Fibroblast of lung (primary cell): ENCODE measurements at regions not wholly inside any gene's neighbourhood (a gene's known extent, or its start where the extent isn't known, plus 50 kb on each side); places are given as distances from the start of the nearest gene placed in this dataset.

Experiments used
- DNase-seq, 2 donors: peaks; one replicate each; pipeline versions ENCODE4 v3.0.0 to v3.0.0-alpha.2; 2010; ENCODE audit warnings: low read depth in 2 of 2
- H2AFZ ChIP-seq: 2 replicates; pipeline ENCODE4 v1.5.1; 2012; ENCODE audit warnings: low read length, control low read depth, inconsistent platforms
- H3K27ac ChIP-seq: 2 replicates; pipeline ENCODE4 v1.5.1; 2011; ENCODE audit warnings: low read length, control low read depth; ENCODE audit not compliant: insufficient read depth
- H3K27me3 ChIP-seq: 2 replicates; pipeline ENCODE4 v1.5.1; 2011; ENCODE audit warnings: mild to moderate bottlenecking, low read length; ENCODE audit not compliant: control insufficient read depth, insufficient read depth
- H3K36me3 ChIP-seq: 2 replicates; pipeline ENCODE4 v1.5.1; 2011; ENCODE audit warnings: low read length; ENCODE audit not compliant: control insufficient read depth, insufficient read depth
- H3K4me1 ChIP-seq: 2 replicates; pipeline ENCODE4 v1.5.1; 2011; ENCODE audit warnings: low read length; ENCODE audit not compliant: control insufficient read depth, insufficient read depth; ENCODE audit errors: extremely low read depth
- H3K4me2 ChIP-seq: 2 replicates; pipeline ENCODE4 v1.5.1; 2011; ENCODE audit warnings: low read length, control low read depth; ENCODE audit not compliant: insufficient read depth; ENCODE audit errors: extremely low read depth
- H3K4me3 ChIP-seq, 4 experiments: fragments of 200-600 bp in 1 of 4; sonication (generic) in 1 of 4; replicated peaks in 1 of 4; 2 replicates each; pipeline ENCODE4 v1.5.1; 2011 to 2016; ENCODE audit warnings: low read length in 4 of 4, low read depth in 3 of 4, mild to moderate bottlenecking in 3 of 4, control low read depth in 2 of 4, inconsistent platforms in 1 of 4, mixed read lengths in 1 of 4; ENCODE audit not compliant: insufficient read depth in 1 of 4; ENCODE audit errors: control extremely low read depth in 1 of 4
- H3K79me2 ChIP-seq: 2 replicates; pipeline ENCODE4 v1.5.1; 2012; ENCODE audit warnings: mild to moderate bottlenecking, low read length, inconsistent platforms; ENCODE audit not compliant: control insufficient read depth, insufficient read depth
- H3K9ac ChIP-seq: 2 replicates; pipeline ENCODE4 v1.5.1; 2011; ENCODE audit warnings: mild to moderate bottlenecking, low read length, control low read depth; ENCODE audit not compliant: insufficient read depth
- H3K9me3 ChIP-seq: 2 replicates; pipeline ENCODE4 v1.5.1; 2012; ENCODE audit warnings: low read depth, low read length; ENCODE audit not compliant: control insufficient read depth, insufficient read depth
- H4K20me1 ChIP-seq: 2 replicates; pipeline ENCODE4 v1.5.1; 2011; ENCODE audit warnings: low read length; ENCODE audit not compliant: control insufficient read depth, insufficient read depth; ENCODE audit errors: extremely low read depth
- EZH2 ChIP-seq: IDR thresholded peaks from 2 replicates; pipeline ENCODE4 v1.5.1; 2012; ENCODE audit warnings: low read length, control low read depth, mild to moderate bottlenecking; ENCODE audit errors: missing control alignments
- TF ChIP-seq, protein P1 (sequence below), 2 donors: IDR thresholded peaks in 1 of 2; conservative IDR thresholded peaks in 1 of 2; 1 replicate in 1 of 2; 2 replicates in 1 of 2; pipeline ENCODE4 v1.5.1; 2011 to 2012; ENCODE audit warnings: low read length in 2 of 2, control low read depth in 1 of 2, inconsistent platforms in 1 of 2, low read depth in 1 of 2, mild to moderate bottlenecking in 1 of 2

DNA sequence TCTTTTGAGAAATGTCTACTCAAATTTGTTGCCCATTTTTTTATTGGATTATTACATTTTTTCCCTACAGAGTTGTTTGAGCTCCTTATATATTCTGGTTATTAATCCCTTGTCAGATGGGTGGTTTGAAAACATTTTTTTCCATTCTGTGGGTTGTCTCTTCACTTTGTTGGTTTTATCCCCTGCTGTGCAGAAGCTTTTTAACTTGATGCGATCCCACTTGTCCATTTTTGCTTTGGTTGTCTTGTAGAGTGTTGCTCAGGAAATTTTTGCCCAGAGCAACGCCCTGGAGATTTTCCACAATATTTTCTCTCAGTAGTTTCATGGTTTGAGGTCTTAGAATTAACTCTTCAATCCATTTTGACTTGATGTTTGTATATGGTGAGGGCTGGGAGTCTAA is 592.8 kb upstream of the GOT2 start:
- H3K27me3 ChIP-seq, result no peaks in the 10 kb centered on the region
- no peaks in the 10 kb centered on the region for H3K4me1 ChIP-seq
- no peaks in the 10 kb centered on the region for H3K9me3 ChIP-seq
- no peak overlapping the region for H3K4me3 ChIP-seq
- H3K9ac ChIP-seq, result no peak overlapping the region
- H4K20me1 ChIP-seq, result no peaks in the 10 kb centered on the region
- no peak overlapping the region for H3K4me2 ChIP-seq
- H3K79me2 ChIP-seq, result no peaks in the 10 kb centered on the region
- H2AFZ ChIP-seq, result no peak overlapping the region
- H3K36me3 ChIP-seq, result no peaks in the 10 kb centered on the region
- no peak for TF ChIP-seq EZH2
- TF ChIP-seq, protein P1, sequence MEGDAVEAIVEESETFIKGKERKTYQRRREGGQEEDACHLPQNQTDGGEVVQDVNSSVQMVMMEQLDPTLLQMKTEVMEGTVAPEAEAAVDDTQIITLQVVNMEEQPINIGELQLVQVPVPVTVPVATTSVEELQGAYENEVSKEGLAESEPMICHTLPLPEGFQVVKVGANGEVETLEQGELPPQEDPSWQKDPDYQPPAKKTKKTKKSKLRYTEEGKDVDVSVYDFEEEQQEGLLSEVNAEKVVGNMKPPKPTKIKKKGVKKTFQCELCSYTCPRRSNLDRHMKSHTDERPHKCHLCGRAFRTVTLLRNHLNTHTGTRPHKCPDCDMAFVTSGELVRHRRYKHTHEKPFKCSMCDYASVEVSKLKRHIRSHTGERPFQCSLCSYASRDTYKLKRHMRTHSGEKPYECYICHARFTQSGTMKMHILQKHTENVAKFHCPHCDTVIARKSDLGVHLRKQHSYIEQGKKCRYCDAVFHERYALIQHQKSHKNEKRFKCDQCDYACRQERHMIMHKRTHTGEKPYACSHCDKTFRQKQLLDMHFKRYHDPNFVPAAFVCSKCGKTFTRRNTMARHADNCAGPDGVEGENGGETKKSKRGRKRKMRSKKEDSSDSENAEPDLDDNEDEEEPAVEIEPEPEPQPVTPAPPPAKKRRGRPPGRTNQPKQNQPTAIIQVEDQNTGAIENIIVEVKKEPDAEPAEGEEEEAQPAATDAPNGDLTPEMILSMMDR (conservative IDR thresholded peaks at IDR 0.05 in 1 of 2, IDR thresholded peaks at IDR 0.05 in 1 of 2; ENCODE audit: low read depth in 1 of 2, low read length in 2 of 2), result no peak
- no peak for DNase-seq
- H3K27ac ChIP-seq, result no peak overlapping the region

DNA sequence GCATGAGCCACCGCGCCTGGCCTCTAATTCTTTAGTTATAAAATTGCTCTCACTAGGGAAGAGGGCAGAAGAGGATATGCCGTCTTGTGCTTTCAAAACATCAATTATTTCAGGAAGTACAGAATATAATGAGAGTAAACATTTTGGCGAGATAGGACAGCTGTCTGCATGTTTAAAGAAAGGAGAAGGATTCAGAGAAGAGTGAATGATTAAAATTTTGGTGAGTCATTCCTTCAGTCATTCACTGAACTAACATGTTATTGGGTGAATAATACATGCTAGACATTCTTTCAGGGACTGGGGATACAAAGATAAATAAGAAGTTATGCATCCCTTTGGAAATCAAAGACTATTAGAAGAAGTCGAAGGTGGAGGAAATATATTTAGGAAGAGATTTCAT is 590.3 kb upstream of the GOT2 start:
- Histone ChIP-seq H2AFZ (no peak overlapping the region), H3K36me3 (no peaks in the 10 kb centered on the region), H3K9me3 (no peaks in the 10 kb centered on the region), H3K4me3 (no peak overlapping the region), H4K20me1 (no peaks in the 10 kb centered on the region), H3K27me3 (no peaks in the 10 kb centered on the region), H3K79me2 (no peaks in the 10 kb centered on the region), H3K27ac (no peak overlapping the region), H3K4me1 (no peaks in the 10 kb centered on the region), H3K9ac (no peak overlapping the region), H3K4me2 (no peak overlapping the region)
- TF ChIP-seq, protein P1 (conservative IDR thresholded peaks at IDR 0.05 in 1 of 2, IDR thresholded peaks at IDR 0.05 in 1 of 2; ENCODE audit: low read depth in 1 of 2, low read length in 2 of 2), result no peak
- TF ChIP-seq EZH2, result no peak
- peak in 1 of 2 donors; percentile 57 for DNase-seq

DNA sequence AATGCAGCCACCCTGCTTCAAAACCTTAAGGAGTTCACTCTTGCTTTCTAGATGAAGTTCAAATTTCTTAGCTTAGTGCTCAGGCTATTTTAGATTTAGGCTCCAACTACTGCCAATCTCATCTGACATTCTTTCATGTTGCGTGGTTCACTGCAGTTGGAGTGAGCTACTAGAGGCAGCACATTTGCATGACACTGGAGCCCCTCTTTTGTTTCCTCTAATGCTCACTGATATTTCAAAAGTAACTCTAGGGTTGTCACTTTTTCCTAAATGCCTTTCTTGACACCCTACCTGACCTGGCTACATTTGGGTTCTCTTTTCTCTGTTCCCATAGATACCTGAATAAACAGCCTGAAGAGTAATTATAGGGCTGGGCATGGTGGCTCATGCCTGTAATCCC is 586.5 kb upstream of the GOT2 start:
- H3K9me3 ChIP-seq, result no peaks in the 10 kb centered on the region
- no peak overlapping the region for H3K27ac ChIP-seq
- H3K4me1 ChIP-seq, result no peaks in the 10 kb centered on the region
- H3K4me2 ChIP-seq, result no peak overlapping the region
- H3K36me3 ChIP-seq, result no peaks in the 10 kb centered on the region
- no peaks in the 10 kb centered on the region for H3K79me2 ChIP-seq
- H2AFZ ChIP-seq, result no peak overlapping the region
- DNase-seq, result no peak
- no peaks in the 10 kb centered on the region for H3K27me3 ChIP-seq
- no peak overlapping the region for H3K9ac ChIP-seq
- H4K20me1 ChIP-seq, result no peaks in the 10 kb centered on the region
- TF ChIP-seq, protein P1 (conservative IDR thresholded peaks at IDR 0.05 in 1 of 2, IDR thresholded peaks at IDR 0.05 in 1 of 2; ENCODE audit: low read depth in 1 of 2, low read length in 2 of 2), result no peak
- TF ChIP-seq EZH2, result no peak
- H3K4me3 ChIP-seq, result no peak overlapping the region
